A549 (cell line): ENCODE measurements at regions not wholly inside any gene's neighbourhood (a gene's known extent, or its start where the extent isn't known, plus 50 kb on each side); places are given as distances from the start of the nearest gene placed in this dataset.

Experiments
- ATAC-seq, 2 experiments: fragments of 200-7000 bp in 1 of 2; fragments of >200 bp in 1 of 2; cut with Nextera tagmentation in 1 of 2; cut with Tn5 transposase in 1 of 2; 3 replicates each; pipeline versions ENCODE4 v1.8.0 to v1.9.1; 2018 to 2020; ENCODE audit warnings: mild to moderate bottlenecking in 1 of 2, moderate library complexity in 1 of 2
- CTCF ChIA-PET: fragments of 300-600 bp; sonication (Branson Sonifier 250); formaldehyde crosslinking; extraction: SDS; loops from one replicate; lab custom pipeline; 2021; ENCODE audit warnings: antibody characterized with exemption, inconsistent platforms; lab: Yijun Ruan, JAX
- POLR2A ChIA-PET: fragments of 350-600 bp; formaldehyde crosslinking; extraction: SDS; loops from one replicate; lab custom pipeline; 2021; ENCODE audit warnings: antibody characterized with exemption, inconsistent platforms; lab: Yijun Ruan, JAX
- DNase-seq, 2 experiments: peaks; one replicate each; pipeline versions ENCODE4 v3.0.0 to v3.0.0-alpha.2; 2011 to 2016; ENCODE audit warnings: low read depth in 1 of 2, low spot score in 1 of 2
- FAIRE-seq: peaks from 2 replicates; lab custom pipeline; 2011; peaks lifted over from hg19 to GRCh38; lab: Jason Lieb, UNC
- H3K27ac ChIP-seq, 2 experiments: fragments of >200 bp; sonication (Bioruptor Twin); formaldehyde crosslinking; 3 replicates each; pipeline ENCODE4 v1.5.1; 2016 to 2017
- H3K4me1 ChIP-seq: fragments of >200 bp; sonication (Bioruptor Twin); formaldehyde crosslinking; 3 replicates; pipeline ENCODE4 v1.6.1; 2016
- H3K4me2 ChIP-seq: fragments of >200 bp; sonication (Bioruptor Twin); formaldehyde crosslinking; 3 replicates; pipeline ENCODE4 v1.6.1; 2016
- H3K4me3 ChIP-seq: fragments of >200 bp; sonication (Bioruptor Twin); formaldehyde crosslinking; 3 replicates; pipeline ENCODE4 v1.5.1; 2016
- H3K9me3 ChIP-seq: fragments of >200 bp; sonication (Bioruptor Twin); formaldehyde crosslinking; 3 replicates; pipeline ENCODE4 v1.6.1; 2016
- BHLHE40 ChIP-seq: IDR thresholded peaks from 2 replicates; pipeline ENCODE4 v1.6.1; 2012; ENCODE audit warnings: low read depth, low read length, inconsistent platforms
- CBX2 ChIP-seq: fragments of 200-600 bp; sonication (generic); IDR thresholded peaks from 2 replicates; pipeline ENCODE4 v1.6.1; 2016; ENCODE audit warnings: low read depth, mild to moderate bottlenecking, borderline replicate concordance
- FOSL2 ChIP-seq, 2 experiments: fragments of 450-650 bp in 1 of 2; fragments of >200 bp in 1 of 2; sonication (Bioruptor Twin) in 1 of 2; formaldehyde crosslinking; IDR thresholded peaks; 2 replicates each; pipeline versions ENCODE4 v1.5.0 to v1.6.1; 2016 to 2020; ENCODE audit warnings: mild to moderate bottlenecking in 1 of 2, moderate library complexity in 1 of 2
- HDAC2 ChIP-seq: fragments of 200-600 bp; sonication (generic); IDR thresholded peaks from 2 replicates; pipeline ENCODE4 v1.6.1; 2016
- HOXB13 ChIP-seq: fragments of 250-450 bp; sonication (Bioruptor Pico); IDR thresholded peaks from 2 replicates; pipeline ENCODE4 v1.5.0; 2020; ENCODE audit warnings: low read depth, mild to moderate bottlenecking, moderate library complexity
- JUNB ChIP-seq: fragments of >200 bp; sonication (Bioruptor Twin); formaldehyde crosslinking; IDR thresholded peaks from 2 replicates; pipeline ENCODE4 v1.6.1; 2016
- KDM1A ChIP-seq: fragments of 200-600 bp; sonication (generic); IDR thresholded peaks from 2 replicates; pipeline ENCODE4 v1.6.1; 2016; ENCODE audit warnings: low read depth, mild to moderate bottlenecking
- MAFK ChIP-seq: fragments of 450-650 bp; IDR thresholded peaks from 2 replicates; pipeline ENCODE4 v1.6.1; 2014; ENCODE audit not compliant: partially characterized antibody
- MYC ChIP-seq: IDR thresholded peaks from 2 replicates; pipeline ENCODE4 v1.6.1; 2012; ENCODE audit warnings: mild to moderate bottlenecking, inconsistent platforms, low read length, improper control_type of control experiment, borderline replicate concordance
- NFE2L2 ChIP-seq: fragments of 150-350 bp; conservative IDR thresholded peaks from 2 replicates; pipeline ENCODE4 v1.6.1; 2014; ENCODE audit warnings: low read length
- POLR2A ChIP-seq: IDR thresholded peaks from 2 replicates; pipeline ENCODE4 v1.6.1; 2012; ENCODE audit warnings: mild to moderate bottlenecking, low read length
- RNF2 ChIP-seq: fragments of 200-600 bp; sonication (generic); IDR thresholded peaks from 2 replicates; pipeline ENCODE4 v1.6.1; 2016; ENCODE audit warnings: low read depth, mild to moderate bottlenecking, antibody characterized with exemption, moderate library complexity, borderline replicate concordance
- ZNF302 ChIP-seq: fragments of 250-450 bp; sonication (Bioruptor Pico); IDR thresholded peaks from 2 replicates; pipeline ENCODE4 v1.9.0; 2021; ENCODE audit warnings: inconsistent platforms, mild to moderate bottlenecking, moderate library complexity
- whole genome bisulfite sequencing: methylation state at CpG from one replicate; pipeline ENCODE4 v1.1.6; 2017; ENCODE audit errors: missing lambda C conversion rate; 5-methylcytosine and 5-hydroxymethylcytosine counted together
- TF ChIP-seq, protein P1 (sequence below): fragments of >200 bp; sonication (Bioruptor Twin); formaldehyde crosslinking; IDR thresholded peaks from 3 replicates; pipeline ENCODE4 v1.5.1; 2016
- TF ChIP-seq, protein P2 (sequence below): fragments of 250-450 bp; sonication (Bioruptor Pico); IDR thresholded peaks from 2 replicates; pipeline ENCODE4 v1.5.0; 2020; ENCODE audit warnings: low read depth, mild to moderate bottlenecking, moderate library complexity
- TF ChIP-seq, protein P3 (sequence below): IDR thresholded peaks from 2 replicates; pipeline ENCODE4 v1.6.1; 2012
- TF ChIP-seq, protein P4 (sequence below): fragments of >200 bp; sonication (Bioruptor Twin); formaldehyde crosslinking; IDR thresholded peaks from 3 replicates; pipeline ENCODE4 v1.6.1; 2016
- TF ChIP-seq, protein P5 (sequence below): fragments of 200-600 bp; sonication (generic); IDR thresholded peaks from 2 replicates; pipeline ENCODE4 v1.6.1; 2016; ENCODE audit warnings: antibody characterized with exemption, mild to moderate bottlenecking, moderate library complexity
- TF ChIP-seq, protein P6 (sequence below): IDR thresholded peaks from 2 replicates; pipeline ENCODE4 v1.6.1; 2012
- TF ChIP-seq, protein P7 (sequence below): fragments of 250-450 bp; sonication (Bioruptor Pico); IDR thresholded peaks from 2 replicates; pipeline ENCODE4 v1.5.0; 2021; ENCODE audit warnings: mild to moderate bottlenecking, moderate library complexity, borderline replicate concordance

DNA sequence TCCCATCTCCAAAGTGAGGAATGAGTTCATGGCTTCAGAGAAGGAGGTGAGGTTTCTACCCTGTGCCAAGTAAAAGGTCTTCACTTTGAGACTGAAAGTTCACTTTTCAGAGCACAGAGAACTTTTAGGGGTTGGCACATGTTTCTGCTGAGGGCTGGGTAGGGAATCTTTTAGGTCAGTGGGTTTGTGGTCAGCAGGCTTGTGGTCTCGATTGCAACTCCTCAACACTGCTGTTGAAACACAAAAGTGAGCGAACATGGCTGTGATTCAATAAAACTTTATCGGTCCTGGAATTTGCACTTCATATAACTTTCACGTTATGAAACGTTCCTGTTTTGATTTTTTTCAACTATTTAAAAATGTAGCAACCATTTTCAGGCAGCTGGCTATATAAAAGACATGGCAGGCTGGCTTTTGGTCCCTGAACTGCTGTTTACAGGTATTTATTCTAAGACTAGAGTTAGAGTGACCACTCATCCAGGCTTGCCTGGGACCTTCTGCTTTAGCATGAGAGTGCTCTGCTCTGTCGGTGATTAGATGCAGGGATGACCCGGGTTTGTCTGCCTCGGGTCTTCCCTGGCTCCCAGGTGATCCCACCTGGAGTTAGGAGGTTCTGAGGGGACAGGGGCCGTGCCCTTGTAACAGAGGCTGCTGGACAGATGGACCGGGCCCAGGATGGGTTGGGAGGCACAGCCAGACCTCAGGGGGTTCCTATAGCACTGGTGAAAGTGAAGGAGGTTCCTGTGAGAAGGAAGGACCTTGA, 62.7 kb upstream of the TAF1B start:
- H3K27ac ChIP-seq = 0 out of 6 replicates have a peak overlapping the region, but pooled peaks of 1 of the 2 experiments have one; percentile 9
- DNase-seq (no peak), ATAC-seq (no peak), FAIRE-seq (no peak)
- ChIA-PET CTCF (interaction anchor here (7.8 to 8.6 kb wide), 2 partner anchors 11 to 19 kb away, joined by 73 to 100 read pairs; no protein-coding TSS in a partner anchor), POLR2A (no interaction called here)
- WGBS = 60% methylated on average over 10 of the region's 10 CpGs
- 0 out of 3 replicates have a peak, but pooled peaks cover 4% of the 10 kb centered on the region for H3K4me1 ChIP-seq
- no peak overlapping the region for H3K4me3 ChIP-seq
- TF ChIP-seq, protein P1, sequence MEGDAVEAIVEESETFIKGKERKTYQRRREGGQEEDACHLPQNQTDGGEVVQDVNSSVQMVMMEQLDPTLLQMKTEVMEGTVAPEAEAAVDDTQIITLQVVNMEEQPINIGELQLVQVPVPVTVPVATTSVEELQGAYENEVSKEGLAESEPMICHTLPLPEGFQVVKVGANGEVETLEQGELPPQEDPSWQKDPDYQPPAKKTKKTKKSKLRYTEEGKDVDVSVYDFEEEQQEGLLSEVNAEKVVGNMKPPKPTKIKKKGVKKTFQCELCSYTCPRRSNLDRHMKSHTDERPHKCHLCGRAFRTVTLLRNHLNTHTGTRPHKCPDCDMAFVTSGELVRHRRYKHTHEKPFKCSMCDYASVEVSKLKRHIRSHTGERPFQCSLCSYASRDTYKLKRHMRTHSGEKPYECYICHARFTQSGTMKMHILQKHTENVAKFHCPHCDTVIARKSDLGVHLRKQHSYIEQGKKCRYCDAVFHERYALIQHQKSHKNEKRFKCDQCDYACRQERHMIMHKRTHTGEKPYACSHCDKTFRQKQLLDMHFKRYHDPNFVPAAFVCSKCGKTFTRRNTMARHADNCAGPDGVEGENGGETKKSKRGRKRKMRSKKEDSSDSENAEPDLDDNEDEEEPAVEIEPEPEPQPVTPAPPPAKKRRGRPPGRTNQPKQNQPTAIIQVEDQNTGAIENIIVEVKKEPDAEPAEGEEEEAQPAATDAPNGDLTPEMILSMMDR = no peak
- TF ChIP-seq FOSL2 (IDR thresholded peaks at IDR 0.05) = no peak
- TF ChIP-seq FOSL2 (CRISPR knock-in tag; IDR thresholded peaks at IDR 0.05) = no peak
- no peak for TF ChIP-seq JUNB
- TF ChIP-seq RNF2 = no peak
- no peak for TF ChIP-seq NFE2L2
- no peak for TF ChIP-seq CBX2
- TF ChIP-seq, protein P2, sequence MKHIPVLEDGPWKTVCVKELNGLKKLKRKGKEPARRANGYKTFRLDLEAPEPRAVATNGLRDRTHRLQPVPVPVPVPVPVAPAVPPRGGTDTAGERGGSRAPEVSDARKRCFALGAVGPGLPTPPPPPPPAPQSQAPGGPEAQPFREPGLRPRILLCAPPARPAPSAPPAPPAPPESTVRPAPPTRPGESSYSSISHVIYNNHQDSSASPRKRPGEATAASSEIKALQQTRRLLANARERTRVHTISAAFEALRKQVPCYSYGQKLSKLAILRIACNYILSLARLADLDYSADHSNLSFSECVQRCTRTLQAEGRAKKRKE (CRISPR knock-in tag) = no peak
- no peak for TF ChIP-seq MAFK
- TF ChIP-seq POLR2A = no peak
- no peak for TF ChIP-seq HDAC2
- TF ChIP-seq, protein P3, sequence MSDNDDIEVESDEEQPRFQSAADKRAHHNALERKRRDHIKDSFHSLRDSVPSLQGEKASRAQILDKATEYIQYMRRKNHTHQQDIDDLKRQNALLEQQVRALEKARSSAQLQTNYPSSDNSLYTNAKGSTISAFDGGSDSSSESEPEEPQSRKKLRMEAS = no peak
- TF ChIP-seq, protein P4, sequence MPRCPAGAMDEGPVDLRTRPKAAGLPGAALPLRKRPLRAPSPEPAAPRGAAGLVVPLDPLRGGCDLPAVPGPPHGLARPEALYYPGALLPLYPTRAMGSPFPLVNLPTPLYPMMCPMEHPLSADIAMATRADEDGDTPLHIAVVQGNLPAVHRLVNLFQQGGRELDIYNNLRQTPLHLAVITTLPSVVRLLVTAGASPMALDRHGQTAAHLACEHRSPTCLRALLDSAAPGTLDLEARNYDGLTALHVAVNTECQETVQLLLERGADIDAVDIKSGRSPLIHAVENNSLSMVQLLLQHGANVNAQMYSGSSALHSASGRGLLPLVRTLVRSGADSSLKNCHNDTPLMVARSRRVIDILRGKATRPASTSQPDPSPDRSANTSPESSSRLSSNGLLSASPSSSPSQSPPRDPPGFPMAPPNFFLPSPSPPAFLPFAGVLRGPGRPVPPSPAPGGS = no peak
- TF ChIP-seq, protein P5, sequence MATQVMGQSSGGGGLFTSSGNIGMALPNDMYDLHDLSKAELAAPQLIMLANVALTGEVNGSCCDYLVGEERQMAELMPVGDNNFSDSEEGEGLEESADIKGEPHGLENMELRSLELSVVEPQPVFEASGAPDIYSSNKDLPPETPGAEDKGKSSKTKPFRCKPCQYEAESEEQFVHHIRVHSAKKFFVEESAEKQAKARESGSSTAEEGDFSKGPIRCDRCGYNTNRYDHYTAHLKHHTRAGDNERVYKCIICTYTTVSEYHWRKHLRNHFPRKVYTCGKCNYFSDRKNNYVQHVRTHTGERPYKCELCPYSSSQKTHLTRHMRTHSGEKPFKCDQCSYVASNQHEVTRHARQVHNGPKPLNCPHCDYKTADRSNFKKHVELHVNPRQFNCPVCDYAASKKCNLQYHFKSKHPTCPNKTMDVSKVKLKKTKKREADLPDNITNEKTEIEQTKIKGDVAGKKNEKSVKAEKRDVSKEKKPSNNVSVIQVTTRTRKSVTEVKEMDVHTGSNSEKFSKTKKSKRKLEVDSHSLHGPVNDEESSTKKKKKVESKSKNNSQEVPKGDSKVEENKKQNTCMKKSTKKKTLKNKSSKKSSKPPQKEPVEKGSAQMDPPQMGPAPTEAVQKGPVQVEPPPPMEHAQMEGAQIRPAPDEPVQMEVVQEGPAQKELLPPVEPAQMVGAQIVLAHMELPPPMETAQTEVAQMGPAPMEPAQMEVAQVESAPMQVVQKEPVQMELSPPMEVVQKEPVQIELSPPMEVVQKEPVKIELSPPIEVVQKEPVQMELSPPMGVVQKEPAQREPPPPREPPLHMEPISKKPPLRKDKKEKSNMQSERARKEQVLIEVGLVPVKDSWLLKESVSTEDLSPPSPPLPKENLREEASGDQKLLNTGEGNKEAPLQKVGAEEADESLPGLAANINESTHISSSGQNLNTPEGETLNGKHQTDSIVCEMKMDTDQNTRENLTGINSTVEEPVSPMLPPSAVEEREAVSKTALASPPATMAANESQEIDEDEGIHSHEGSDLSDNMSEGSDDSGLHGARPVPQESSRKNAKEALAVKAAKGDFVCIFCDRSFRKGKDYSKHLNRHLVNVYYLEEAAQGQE = no peak
- TF ChIP-seq MYC = no peak
- H3K4me2 ChIP-seq = no peak overlapping the region
- no peaks in the 10 kb centered on the region for H3K9me3 ChIP-seq

DNA sequence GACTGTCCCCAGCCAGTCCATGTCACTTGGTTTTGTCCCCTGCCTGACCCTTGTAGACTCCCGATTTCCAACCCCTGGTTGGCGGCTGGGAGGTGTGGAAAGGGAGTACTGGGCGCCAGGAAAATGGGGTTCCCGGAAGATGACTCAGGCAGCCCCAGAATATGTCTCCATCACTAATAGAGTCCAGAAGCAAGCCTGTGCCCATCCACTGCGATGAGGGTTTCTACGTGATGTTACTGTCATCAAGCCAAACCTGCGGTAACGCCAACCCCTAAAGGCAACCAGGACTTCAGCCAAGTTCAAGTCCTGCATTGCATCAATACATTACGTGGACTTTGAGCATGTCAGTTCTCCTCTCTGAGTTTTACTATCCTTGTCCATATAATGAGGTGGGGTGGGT, 62.0 kb upstream of the TAF1B start:
- no peak overlapping the region for H3K4me3 ChIP-seq
- no peaks in the 10 kb centered on the region for H3K9me3 ChIP-seq
- POLR2A ChIA-PET = no interaction called here
- no peak for FAIRE-seq
- no peak overlapping the region for H3K4me2 ChIP-seq
- no peak for ATAC-seq
- 90% methylated on average over 9 of the region's 9 CpGs for WGBS
- DNase-seq = no peak
- H3K4me1 ChIP-seq = 0 out of 3 replicates have a peak, but pooled peaks cover 4% of the 10 kb centered on the region
- CTCF ChIA-PET = interaction anchor here (1.2 to 8.6 kb wide), 4 partner anchors 11 to 297 kb away, joined by 3 to 100 read pairs (median 38); no protein-coding TSS in a partner anchor
- H3K27ac ChIP-seq = 0 out of 6 replicates have a peak overlapping the region, but pooled peaks of 1 of the 2 experiments have one; percentile 9
- TF ChIP-seq BHLHE40 (no peak), RNF2 (no peak), HOXB13 (no peak), KDM1A (no peak), HDAC2 (no peak), ZNF302 (no peak)
- TF ChIP-seq, protein P6, sequence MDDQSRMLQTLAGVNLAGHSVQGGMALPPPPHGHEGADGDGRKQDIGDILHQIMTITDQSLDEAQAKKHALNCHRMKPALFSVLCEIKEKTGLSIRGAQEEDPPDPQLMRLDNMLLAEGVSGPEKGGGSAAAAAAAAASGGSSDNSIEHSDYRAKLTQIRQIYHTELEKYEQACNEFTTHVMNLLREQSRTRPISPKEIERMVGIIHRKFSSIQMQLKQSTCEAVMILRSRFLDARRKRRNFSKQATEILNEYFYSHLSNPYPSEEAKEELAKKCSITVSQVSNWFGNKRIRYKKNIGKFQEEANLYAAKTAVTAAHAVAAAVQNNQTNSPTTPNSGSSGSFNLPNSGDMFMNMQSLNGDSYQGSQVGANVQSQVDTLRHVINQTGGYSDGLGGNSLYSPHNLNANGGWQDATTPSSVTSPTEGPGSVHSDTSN = no peak
- TF ChIP-seq, protein P1 = no peak
- TF ChIP-seq, protein P7, sequence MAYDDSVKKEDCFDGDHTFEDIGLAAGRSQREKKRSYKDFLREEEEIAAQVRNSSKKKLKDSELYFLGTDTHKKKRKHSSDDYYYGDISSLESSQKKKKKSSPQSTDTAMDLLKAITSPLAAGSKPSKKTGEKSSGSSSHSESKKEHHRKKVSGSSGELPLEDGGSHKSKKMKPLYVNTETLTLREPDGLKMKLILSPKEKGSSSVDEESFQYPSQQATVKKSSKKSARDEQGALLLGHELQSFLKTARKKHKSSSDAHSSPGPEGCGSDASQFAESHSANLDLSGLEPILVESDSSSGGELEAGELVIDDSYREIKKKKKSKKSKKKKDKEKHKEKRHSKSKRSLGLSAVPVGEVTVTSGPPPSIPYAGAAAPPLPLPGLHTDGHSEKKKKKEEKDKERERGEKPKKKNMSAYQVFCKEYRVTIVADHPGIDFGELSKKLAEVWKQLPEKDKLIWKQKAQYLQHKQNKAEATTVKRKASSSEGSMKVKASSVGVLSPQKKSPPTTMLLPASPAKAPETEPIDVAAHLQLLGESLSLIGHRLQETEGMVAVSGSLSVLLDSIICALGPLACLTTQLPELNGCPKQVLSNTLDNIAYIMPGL (CRISPR knock-in tag) = no peak
